Hematopoietic multipotent progenitor cell (in vitro differentiated cells): ENCODE measurements at regions not wholly inside any gene's neighbourhood (a gene's known extent, or its start where the extent isn't known, plus 50 kb on each side); places are given as distances from the start of the nearest gene placed in this dataset.
"Not testable (repeated sequence)": the region's sequence is repeated elsewhere in the genome, so short reads cannot be mapped to it uniquely, and the experiment has no call there.

Experiments used
- DNase-seq, 3 donors: peaks; one replicate each; pipeline ENCODE4 v3.0.0-alpha.2; 2011 to 2015; ENCODE audit warnings: low read depth in 2 of 3, low spot score in 2 of 3

GRCh38 chr5:93933269-93933668 is 191.9 kb upstream of the POU5F2 start:
- not testable (repeated sequence) for DNase-seq

- no peak for DNase-seq
These were observed 188.7 kb upstream of the POU5F2 start for GRCh38 chr5:93930098-93930497.

GRCh38 chr5:93929131-93929530 is 187.7 kb upstream of the POU5F2 start:
- no peak for DNase-seq

- DNase-seq: no peak
These were observed 185.6 kb upstream of the POU5F2 start for GRCh38 chr5:93926831-93927620.

- no peak for DNase-seq
These were observed 183.9 kb upstream of the POU5F2 start for GRCh38 chr5:93925321-93925720.

GRCh38 chr5:93924628-93925027 is 183.2 kb upstream of the POU5F2 start:
- DNase-seq: no peak

GRCh38 chr5:93922551-93922950 is 181.2 kb upstream of the POU5F2 start:
- DNase-seq: no peak

GRCh38 chr5:93921001-93921400 is 179.6 kb upstream of the POU5F2 start:
- no peak for DNase-seq

GRCh38 chr5:93916872-93917271 is 175.5 kb upstream of the POU5F2 start:
- DNase-seq: no peak

GRCh38 chr5:93915142-93915553 is 173.7 kb upstream of the POU5F2 start:
- peak in 2 of 3 donors; percentile 29 to 65 for DNase-seq

GRCh38 chr5:93911609-93912008 is 170.2 kb upstream of the POU5F2 start:
- no peak for DNase-seq

GRCh38 chr5:93909356-93909755 is 168.0 kb upstream of the POU5F2 start:
- DNase-seq: peak in 2 of 3 donors; percentile 13 to 48

- DNase-seq: no peak
These were observed 163.5 kb upstream of the POU5F2 start for GRCh38 chr5:93904917-93905316.

- DNase-seq: no peak
These were observed 160.9 kb upstream of the POU5F2 start for GRCh38 chr5:93902288-93902687.

- DNase-seq: peak in 2 of 3 donors; percentile 9 to 18
These were observed 157.7 kb upstream of the POU5F2 start for GRCh38 chr5:93899026-93899600.

- no peak for DNase-seq
These were observed 153.4 kb upstream of the POU5F2 start for GRCh38 chr5:93894601-93895354.

GRCh38 chr5:93893075-93893474 is 151.7 kb upstream of the POU5F2 start:
- no peak for DNase-seq

GRCh38 chr5:93892481-93892880 is 151.1 kb upstream of the POU5F2 start:
- DNase-seq: no peak

- no peak for DNase-seq
These were observed 150.4 kb upstream of the POU5F2 start for GRCh38 chr5:93891491-93892480.

- no peak for DNase-seq
These were observed 149.3 kb upstream of the POU5F2 start for GRCh38 chr5:93890657-93891056.
